Stimulated activated CD8-positive, alpha-beta memory T cell treated with anti-CD3 and anti-CD28 coated beads, Interleukin-15, amount 100 ng/mL, for 1 hour (primary cell): ENCODE measurements at regions not wholly inside any gene's neighbourhood (a gene's known extent, or its start where the extent isn't known, plus 50 kb on each side); places are given as distances from the start of the nearest gene placed in this dataset.

Experiments
- DNase-seq: peaks from one replicate; pipeline ENCODE4 v3.0.0-alpha.2; 2020; ENCODE audit warnings: low read depth

DNA sequence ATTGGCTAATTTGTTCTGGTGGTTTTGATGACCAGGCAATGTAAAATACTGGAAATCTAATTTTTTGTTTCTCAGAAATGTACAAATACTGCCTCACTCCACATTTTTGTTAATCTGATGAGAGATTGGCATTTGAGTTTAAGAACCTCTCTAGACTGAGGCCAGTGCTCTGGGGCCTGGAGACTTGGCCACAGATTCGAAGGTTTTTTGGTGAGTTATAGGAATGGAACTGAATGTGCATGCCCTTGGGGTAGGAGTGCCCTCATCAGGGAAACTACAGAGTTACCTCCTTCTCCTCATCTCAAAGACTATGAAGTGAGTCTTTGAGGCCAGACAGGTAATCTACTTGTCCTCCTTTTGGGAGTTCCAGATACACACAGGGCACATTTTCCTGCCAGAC lies 347.9 kb downstream of the LTN1 start:
- no peak for DNase-seq

DNA sequence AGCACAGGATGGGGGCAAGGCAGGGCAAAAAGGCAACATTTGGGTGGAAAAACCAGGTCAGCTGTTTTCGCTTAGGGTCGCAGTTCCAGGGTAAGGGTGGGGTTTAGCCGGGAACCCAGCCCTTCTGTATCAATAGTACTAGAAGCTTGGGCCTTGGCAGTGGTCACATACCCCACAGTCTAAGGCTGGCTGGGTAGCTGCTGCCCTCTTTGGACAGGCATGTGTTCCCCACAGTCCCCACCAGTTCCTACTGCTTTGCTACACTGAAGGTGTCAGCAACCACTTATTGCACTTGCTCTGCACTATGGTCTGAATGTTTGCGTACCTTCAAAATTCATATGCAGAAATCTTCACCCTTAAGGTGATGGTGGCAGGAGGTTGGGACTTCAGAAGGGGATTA lies 349.8 kb downstream of the LTN1 start:
- no peak for DNase-seq

DNA sequence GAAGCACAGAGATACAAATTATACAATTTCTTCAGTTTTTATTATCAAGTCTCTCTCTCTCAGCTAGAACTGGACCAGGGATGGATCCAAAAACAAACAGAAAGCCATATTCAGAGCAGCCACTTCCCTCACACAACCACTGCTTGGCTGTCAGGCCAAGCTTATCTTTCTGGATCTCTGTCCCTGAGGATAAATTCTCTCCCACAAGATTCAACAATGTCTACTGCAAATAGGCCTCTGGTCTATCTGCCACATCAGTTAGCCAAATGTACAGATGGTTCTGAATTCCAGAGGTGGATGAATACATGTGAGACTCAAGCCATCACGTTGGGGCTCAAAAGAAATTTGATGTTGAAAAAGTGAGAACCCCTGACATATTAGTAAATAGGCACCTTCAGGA lies 350.9 kb downstream of the LTN1 start:
- DNase-seq: no peak

DNA sequence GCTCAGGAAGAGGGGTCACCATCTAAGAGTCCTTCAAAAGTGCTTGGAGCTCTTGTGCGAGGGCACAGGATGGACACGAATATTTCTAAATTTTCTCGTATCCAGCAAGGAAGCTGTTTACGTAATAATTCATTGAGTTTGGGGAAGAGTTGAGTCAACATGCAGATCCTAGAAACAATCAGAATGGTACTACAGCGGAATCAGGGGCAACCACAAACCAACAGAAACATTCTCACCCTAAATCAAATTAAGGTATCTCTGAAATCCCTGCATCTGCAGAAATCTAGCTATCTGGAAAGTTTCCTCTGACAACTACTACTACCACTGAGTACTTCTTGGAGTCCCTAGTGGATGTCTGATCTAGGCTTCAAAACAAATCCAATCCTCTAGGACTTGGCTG lies 352.4 kb downstream of the LTN1 start:
- no peak for DNase-seq

DNA sequence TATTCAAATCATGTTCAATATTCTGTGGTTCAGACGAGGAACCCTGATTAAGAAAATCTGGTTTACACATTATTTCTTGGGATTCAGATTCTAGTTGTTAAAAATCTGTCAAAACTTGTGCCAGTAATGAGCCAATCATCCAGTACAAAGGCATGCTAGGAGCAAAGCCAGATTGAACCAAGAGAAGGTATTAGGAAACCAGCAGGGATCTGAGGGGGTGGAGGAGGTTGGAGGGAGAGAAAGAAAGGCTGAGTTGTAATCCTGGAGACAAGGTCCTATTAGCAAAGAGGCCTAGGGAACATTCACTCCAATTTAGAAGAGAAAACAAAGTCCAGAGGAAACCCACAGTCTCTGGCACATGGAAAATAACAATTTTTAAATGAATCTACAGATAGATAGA lies 352.9 kb downstream of the LTN1 start:
- no peak for DNase-seq

DNA sequence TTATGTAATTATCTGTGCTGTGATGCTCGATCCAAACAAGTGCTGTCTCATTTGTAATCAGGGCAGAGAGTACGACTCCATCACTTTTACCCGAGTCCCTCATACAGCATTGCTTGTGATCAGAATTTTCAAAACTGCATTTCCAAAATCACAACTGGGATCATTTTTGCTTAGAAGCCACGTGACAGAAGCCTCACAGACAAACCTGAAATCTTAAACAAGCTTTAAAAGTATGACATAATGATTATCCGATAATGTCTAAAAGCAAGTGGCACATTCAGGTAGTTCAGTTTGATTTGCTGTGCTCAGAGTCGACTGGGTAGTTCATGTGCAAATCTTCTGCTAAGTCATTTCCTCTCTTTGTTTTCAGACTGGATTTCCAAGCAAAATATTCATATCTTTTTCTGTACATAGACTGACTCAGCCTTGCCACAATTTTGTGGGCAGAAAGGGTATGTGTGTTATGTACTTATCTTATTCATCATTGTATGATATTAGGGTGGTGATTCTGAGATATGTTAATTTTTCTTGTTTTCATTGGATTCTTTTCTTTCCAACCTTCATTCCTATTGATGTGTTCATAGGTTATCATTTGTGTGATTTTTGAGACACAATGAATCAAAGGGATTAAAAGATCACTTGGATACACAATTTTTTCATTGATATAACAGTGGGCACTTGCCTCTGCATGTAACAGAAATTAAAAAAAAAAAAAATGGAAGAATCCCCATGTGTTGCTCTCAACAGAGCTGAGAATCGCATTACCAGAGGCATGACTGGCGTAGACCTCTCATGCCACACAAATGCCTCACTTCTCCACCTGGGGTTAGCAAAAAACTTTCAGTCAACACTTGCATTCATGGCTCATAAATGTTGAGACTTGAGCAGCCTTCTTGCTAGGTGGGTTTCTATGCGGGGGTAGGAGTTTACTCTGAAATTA lies 355.7 kb downstream of the LTN1 start:
- DNase-seq: no peak

DNA sequence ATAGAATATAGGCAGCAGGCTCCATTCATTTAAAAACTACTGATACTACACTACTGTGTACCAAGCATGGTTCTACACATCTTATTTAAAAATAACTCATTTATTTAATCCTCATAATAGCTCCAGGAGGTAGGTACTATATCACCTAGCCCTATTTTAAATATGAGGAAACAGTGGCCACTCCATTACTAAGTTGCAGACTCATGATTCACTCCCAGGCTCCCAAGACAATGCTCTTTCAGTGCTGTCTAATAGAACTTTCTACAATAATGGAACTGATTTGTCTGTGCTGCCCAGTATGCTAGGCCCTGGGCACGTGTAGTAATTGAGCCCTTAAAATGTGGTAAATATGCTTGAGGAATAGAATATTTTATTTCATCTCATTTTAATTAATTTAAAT lies 357.1 kb downstream of the LTN1 start:
- DNase-seq: no peak

DNA sequence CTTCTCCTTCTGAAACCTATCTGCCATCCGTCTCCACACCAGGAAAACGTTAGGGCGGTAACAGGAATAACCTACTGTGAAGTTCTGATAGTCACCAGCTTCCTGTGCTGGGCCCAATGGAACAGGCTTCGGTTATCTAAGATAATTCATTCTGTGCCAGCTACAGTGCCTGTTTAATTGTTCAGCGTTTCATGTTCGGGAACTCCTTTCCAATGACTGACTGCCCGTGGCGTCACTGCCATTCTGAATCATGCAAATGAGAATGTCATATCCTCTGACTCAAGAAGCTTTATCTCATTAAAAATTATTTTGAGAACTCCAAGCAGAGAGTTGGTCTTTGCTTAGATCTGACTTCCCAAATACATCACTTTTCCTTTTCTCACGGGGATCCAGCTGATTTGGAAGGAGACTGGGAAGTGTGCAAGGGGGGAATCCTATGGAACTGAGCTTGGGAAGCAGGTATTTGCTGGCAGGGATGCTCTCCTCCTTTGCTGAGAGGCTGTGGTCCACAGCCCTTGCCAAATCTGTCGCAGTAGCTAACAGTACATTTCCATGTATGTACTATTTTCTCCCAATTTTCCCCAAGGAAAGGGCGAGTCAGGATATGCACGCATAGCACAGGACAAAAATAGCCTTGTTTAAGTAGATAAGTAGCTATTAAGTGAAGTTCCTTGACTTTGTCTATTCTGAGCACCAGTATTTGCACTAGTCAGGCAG lies 358.7 kb downstream of the LTN1 start:
- no peak for DNase-seq

DNA sequence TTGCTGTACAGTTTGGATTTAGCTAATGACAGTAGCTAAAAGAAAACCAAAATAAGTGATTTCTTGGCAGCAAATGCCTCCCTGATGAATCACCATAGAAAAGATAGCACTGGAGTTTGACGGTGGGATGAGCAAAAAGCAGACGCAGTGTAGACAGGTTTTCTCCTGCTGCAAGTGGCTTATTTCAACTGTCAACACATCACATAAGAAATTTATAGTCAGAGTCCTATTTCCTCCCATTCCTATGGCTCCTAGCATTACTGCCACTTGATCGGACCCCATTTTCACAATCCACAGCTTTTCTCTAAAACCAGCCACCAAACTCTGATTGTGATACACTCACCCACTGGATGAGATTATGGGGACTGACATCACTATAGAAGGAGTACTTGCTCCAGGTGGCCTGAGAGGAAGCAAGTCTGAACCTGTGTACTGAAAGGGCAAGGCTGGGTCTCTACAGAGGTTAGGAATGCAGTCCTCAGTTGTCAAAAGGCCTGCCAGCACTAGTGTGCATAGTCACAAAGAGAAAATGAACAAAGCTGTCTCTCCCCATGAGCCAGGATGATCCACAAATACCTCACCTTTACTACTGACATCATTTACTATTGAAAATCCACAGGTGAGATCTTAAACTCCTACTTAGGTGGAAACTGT lies 359.8 kb downstream of the LTN1 start:
- no peak for DNase-seq

DNA sequence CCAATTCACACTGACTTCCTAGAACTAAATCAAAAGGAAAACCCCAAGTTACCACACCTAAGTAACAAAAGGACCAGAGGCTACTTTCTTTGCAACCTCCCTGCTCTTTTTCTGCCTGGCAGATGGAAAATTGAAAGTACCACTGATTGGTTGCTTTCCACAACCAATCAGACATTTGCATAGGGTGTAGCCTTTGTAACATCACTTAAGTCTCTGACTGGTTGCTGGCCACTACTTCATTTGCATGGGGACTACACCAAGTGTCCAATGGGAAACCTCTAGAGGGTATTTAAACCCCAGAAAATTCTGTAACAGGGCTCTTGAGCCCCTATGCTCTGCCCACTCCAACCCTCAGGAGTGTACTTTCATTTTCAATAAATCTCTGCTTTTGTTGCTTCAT lies 365.0 kb downstream of the LTN1 start:
- DNase-seq: no peak

DNA sequence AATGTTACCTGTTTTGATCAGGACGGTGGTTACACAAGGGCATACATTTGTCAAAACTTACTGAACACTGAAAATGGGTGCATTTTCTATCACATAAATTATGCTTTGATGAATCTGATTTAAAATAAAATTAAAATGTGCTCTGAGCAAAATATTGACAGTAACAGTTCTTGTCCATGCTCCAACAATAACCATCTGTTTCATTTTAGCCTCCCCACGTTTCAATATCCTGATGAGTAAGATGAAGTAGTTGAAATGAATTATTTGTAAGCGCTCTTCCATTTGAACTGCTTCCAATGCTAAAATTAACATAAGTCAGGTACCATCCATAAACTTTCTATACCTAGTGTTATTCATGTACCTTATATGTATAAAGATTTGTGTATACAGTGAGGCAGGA lies 365.4 kb downstream of the LTN1 start:
- no peak for DNase-seq

DNA sequence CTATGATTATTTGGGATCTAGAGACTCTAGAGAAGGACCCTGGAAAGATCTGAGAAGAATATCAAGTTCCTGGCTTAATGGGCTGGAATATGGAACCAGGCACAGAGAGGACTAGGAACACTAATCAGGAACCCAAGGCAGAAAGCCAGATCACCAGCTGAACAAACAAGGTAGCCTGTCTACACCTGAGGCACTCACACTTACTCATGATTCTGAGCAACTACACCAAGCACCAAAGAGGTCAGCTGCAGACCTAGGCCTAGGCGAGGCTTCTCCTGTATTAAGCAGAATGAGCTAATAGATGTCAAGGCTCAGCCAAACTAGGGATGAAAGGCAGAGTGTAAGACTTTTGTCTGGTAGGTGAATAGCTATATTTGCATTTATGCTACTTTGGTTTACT lies 368.1 kb downstream of the LTN1 start:
- DNase-seq: no peak

DNA sequence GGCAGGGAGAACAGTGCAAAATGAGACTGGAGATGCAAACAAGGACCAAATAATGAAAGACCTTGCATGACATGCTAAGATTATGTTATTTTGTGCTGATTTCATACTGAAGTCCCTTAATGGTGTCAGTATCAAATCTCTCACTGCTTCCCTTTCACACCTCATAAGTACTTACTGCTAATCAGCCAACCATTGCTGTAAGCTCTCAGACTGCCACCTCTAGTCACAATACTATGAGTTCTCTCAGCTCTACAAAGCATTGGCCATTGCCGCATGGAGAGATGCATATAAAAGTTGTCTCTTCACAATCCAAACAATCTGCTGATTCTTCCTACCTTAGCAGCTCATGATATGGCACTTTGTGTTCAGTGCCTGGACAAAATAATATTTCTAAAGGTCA lies 375.4 kb downstream of the LTN1 start:
- no peak for DNase-seq

DNA sequence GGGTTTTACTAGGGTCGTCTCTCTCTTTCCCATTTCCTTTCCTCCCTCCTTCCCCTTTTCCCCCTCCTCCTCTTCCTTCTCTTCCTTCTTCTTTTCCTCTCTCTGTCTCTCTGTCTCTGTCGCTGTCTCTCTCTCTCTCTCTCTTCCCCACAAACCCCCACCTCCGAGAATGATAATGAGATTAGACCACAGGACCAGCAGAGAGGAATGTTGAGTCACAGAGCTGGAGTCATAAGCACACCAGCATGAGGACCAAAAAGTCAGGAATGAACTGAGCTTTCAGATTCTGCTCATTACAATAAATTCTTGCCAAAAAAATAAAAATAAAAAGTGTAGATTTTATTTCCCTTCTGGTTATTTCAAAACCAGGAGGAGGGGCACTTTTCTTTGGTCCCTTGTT lies 377.4 kb downstream of the LTN1 start:
- no peak for DNase-seq

DNA sequence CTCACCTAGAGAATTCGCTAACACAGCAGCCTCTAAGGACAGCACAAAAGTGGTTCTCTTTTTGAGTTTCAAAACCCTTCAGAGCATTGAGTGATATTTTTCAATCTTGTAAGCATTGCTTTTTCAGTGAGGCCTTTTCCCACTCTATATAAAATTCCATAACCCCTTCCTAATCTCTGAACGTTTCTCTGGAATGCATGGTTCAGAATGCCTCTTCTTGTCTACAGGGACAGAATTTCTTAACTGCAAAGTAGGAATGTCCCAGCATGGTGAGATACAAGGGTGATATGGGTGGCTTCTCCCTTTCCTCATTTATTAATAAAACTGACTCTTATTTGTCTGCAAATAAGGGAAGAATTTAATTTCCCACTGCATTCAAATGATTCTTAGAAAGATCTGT lies 377.9 kb downstream of the LTN1 start:
- no peak for DNase-seq

DNA sequence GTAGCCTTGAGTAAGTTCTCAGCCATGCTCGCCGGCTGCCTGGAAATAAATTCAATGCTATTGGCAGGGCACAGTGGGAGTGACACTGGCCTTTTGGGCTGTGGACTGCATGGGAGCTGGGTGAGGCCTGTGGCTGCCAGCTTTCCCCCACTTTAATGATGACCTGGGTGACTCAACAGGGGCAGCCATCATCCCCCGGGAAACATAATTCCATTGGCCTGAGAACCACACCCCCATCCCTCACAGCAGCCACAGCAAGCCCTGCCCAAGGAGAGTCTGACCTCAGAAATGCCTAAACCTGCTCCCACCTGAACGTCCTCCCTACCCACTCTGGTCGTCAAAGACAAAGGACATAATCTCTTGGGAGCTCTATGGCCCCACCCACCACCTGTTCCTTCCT lies 384.0 kb downstream of the LTN1 start:
- DNase-seq: no peak

DNA sequence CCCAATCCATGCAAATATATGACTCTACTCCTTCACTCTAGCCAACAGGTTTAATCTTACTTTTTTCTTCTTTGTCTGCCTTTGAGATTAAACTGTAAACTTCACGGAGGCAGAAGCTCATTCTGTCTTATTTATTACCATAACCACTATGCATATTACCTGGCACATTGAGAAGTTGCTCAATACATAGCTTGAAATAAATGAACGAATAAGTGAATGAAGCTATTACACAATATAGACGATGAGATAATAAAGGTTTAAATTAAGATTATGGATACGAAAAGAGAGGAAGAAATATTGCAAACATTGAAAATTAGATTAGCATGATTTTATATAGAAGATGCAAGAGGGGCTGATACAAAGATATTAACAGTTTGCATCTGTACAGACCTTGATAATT lies 385.1 kb downstream of the LTN1 start:
- no peak for DNase-seq

DNA sequence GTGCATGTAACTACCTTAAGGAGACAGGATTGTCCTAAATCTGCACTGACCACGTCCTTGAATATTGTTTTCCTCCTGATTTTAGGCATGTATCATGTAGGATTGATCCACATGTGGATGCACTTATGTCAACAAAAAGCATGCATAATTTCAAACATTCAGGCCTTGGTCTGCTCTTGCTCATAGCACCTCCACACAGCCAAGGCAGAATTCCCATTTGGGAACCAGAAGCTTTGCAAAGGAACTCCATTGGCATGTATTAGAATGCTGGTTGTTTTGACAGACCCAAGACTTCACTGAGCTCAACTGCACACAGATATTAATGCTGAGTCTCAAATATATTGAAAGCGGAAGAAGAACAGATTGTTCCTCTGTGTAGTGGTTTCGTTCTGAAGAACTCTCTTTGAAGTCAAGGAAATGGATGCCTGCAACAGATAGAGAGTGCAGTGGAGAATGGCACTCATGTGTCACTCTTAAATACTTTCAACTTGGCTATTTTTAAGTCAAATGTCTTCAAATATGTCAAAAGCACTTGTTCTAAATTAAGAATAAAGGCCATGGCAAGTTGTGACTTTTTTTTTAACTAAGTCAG lies 387.6 kb downstream of the LTN1 start:
- DNase-seq: no peak

DNA sequence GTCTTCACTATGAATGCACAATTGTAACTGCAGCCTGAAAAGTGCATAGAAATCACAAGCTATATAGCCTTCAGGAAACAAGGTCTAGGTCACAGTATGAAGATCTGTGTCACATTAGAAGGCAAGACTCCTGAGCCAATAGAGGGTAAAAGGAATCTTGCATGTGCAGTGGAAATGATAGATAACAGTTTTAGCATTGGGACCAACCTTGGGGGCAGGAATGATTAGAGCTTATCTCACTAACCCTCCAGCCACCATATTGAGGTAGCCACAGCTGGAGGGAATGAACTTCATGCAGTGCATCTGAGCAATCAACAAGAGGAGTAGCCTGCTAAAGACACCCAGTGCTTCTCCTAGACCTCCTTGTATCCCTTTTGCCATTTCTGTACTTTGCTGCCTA lies 390.1 kb downstream of the LTN1 start:
- DNase-seq: no peak

DNA sequence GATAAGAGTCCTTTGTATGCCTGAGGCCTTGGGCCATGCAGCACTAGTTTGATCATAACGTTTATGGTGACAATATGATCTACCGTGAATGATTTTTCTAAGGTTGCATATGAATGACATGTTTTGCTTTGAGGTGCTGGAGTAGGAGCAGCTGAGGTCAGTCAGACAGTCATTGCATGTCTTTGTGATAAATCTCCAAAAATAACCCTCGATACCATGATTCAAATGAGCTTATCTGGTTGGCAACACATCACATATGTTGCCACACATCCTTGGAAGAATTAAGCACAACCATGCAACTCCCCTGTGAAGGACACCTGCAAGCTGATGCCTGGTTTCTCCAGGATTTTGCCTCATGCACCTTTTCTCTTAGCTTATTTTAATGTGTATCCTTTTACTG lies 394.5 kb downstream of the LTN1 start:
- no peak for DNase-seq

DNA sequence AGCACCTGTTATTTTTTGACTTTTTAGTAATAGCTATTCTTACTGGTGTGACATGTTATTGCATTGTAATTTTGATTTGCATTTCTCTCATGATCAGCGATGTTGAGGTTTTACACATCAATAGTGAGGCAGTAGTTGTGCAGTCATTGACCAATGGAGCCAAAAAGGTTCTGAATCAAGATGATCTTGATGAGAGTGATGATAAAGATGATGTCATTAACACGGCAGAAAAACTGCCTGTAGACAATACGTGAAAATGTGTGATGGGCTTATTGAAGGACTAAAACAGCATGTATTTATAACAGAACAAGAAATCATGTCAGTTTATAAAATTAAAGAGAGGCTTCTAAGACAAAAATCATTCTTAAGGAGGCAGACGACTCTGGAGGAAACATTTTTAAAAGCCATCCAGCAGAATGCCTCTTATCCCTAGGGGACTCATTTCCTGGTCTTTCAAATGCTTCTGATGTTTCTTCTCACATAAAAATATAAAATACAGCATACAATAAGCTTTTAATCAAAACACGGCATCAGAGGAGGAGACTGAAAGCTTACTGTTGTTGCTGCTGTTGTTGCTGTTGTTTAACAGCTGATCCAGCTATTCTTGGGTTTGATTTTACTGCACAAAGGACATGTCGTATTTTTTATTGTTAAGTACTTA lies 400.3 kb downstream of the LTN1 start:
- DNase-seq: no peak

DNA sequence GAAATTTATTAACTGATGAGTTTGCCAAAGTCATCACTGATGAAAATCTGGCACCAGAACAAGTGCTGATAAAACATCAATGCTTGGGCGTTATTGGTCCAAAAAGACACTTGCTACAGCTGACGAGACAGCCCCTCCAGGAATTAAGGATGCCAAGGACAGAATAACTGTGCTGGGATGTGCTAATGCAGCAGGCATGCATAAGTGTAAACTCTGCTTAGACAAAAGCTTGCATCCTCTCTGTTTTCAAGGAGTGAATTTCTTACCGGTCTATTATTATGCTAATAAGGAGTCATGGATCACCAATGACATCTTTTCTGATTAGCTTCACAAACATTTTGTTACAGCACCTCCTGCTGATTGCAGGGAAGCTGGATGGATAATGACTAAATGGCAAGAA lies 402.0 kb downstream of the LTN1 start:
- DNase-seq: no peak
